ENCODE measurements at regions not wholly inside any gene's neighbourhood (a gene's known extent, or its start where the extent isn't known, plus 50 kb on each side); places are given as distances from the start of the nearest gene placed in this dataset.
"Not testable (repeated sequence)": the region's sequence is repeated elsewhere in the genome, so short reads cannot be mapped to it uniquely, and the experiment has no call there.

- no peak for DNase-seq
Observed at GRCh38 chrX:500481-501010, 113.8 kb upstream of the PPP2R3B start.

GRCh38 chrX:506341-506740 is 119.6 kb upstream of the PPP2R3B start:
- no peak for DNase-seq

DNA sequence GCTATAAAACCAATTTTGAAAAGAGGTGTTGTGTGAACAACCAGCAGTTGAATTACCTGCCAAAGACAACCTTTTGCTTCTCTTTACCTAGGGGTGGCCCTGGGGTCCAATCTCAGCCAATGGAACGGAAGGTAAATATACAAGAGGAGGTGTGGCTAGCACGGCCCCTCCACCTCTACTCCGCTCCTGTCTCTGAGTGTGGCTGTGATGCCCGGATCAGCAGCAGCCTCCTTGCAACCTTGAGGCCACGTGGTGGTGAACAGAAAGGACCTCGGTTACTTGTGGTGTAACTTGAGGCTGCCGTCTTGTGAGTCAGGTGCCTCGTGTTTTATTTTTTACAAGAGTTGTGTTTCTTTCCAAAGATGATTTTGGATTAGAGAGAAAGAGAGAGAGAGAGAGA is 121.5 kb upstream of the PPP2R3B start:
- DNase-seq, result no peak

GRCh38 chrX:508821-509220 is 121.8 kb upstream of the SHOX start:
- not testable (repeated sequence) for DNase-seq

DNA sequence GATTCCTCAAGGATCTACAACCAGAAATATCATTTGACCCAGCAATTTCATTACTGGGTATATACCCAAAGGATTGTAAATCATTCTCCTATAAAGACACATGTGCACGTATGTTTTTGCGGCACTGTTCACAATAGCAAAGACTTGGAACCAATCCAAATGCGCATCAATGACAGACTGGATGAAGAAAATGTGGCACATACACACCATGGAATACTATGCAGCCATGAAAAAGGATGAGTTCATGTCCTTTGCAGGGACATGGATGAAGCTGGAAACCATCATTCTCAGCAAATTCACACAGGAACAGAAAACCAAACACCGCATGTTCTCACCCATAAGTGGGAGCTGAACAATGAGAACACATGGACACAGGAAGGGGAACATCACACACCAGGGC is 119.5 kb upstream of the SHOX start:
- DNase-seq, result not testable (repeated sequence)

DNA sequence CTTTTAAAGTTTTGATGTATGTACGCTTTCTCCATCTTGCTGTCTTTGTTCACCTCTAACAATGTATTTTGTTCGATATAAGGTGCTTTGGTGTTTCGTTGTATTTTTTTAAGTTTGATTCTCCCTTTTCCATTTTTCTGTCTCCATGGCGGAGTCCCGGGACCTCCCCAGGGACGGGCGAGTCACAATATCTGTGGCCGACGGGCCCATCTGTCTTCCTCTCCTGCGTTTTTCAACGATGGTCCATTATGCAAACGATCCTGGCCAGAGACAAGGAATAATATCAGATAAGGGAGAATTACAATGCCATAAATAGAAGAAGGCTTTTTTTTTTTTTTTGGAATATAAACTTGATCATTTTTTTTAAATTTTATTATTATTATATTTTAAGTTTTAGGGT is 112.3 kb upstream of the SHOX start:
- DNase-seq, result no peak

DNA sequence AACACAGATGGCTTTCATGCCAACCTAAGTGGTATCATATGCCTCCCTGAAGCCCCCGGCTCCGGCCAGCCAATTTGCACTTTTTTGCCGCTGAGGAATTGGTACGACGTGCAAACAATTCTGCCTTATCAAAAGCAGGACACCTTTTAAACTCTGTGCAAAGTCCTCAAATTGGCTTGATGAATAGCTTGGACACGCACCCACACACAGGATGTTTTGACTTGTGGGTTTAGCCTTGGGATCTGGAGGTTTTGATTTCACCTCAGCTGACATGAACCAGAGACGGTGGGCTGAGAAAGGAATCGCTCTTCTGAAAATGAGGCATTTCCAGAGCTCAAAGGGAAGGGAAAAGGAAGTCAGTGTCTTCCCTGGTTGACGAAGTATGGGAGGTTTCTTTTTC is 110.8 kb upstream of the SHOX start:
- DNase-seq, result no peak

- DNase-seq, result no peak
Observed at GRCh38 chrX:522456-522855, 108.1 kb upstream of the SHOX start.

- DNase-seq, result no peak
Observed at GRCh38 chrX:525134-525533, 105.5 kb upstream of the SHOX start.

DNA sequence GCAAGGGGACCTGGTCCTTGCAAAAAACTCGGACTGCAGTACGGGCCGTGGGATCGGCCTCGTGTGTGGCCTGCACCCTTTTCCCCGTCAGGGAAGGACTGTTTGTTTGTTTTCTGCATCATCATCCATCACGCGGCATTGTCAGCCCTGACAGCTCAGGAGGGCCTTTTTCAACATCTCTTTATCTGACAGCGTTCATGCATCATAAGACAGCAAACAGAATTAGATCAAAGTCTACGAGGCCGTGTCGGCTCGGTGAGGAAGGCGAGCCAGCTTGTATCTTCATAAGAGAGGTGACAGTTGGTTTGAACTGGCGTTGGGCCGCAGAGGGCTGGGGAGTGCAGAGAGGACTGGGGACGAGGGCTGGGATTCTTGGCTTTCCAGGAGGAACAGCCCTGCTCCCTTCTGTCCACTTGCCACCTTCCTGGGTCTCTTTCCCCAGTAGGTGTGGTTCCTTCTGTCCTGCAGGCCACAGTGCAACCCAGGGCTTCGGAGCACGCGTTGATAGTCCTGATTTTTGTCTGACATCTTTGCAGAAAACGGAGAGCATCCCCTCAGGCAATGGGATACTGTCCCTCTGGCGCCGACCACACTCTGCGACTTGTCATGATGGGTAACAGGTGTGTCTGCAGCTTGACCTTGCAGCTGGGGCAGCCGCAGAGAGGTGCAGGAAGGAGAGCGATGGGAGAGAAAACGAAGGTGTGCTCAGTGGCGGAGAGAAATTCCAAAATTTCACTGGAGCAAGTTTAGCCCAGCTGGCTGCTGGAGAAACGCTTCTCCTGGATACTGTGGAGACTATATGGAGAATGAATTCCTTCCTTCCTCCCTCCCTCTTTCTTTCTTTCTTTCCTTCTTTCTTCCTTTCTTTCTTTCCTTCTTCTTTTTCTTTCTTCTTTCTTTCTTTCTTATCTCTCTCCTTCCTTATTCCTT is 104.0 kb upstream of the SHOX start:
- peak; percentile 50 for DNase-seq

- DNase-seq, result no peak
Observed at GRCh38 chrX:530726-531610, 99.6 kb upstream of the SHOX start.

DNA sequence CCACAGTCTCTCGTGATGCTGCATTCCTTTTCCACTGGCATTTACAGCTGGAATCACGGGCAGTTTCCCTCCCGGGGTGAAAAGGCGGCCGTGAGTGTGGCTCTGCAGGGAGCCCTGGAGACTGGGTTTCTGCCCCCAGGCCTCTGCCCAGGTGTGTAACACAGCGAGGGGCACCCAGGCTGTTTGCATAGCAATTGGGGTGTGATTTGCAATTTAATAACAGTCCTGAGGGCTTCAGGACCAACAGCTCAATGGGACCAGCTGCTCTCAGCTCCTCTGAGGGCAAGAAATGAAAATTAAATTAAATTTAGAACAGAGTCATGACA is 99.0 kb upstream of the SHOX start:
- no peak for DNase-seq

DNA sequence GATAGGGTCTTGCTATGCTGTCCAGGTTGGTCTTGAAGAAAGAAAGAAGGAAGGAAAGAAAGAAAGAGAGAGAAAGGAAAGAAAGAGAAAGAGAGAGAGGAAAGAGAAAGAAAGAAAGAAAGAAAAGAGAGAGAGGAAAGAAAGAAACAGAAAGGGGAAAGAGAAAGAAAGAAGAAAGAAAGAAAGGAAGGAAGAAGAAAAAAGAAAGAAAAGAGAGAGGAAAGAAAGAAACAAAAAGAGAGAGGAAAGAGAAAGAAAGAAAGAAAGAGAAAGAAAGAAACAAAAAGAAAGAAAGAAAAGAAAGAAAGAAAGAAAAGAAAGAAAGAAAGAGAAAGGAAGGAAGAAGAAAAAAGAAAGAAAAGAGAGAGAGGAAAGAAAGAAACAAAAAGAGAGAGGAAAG is 95.8 kb upstream of the SHOX start:
- DNase-seq, result no peak

DNA sequence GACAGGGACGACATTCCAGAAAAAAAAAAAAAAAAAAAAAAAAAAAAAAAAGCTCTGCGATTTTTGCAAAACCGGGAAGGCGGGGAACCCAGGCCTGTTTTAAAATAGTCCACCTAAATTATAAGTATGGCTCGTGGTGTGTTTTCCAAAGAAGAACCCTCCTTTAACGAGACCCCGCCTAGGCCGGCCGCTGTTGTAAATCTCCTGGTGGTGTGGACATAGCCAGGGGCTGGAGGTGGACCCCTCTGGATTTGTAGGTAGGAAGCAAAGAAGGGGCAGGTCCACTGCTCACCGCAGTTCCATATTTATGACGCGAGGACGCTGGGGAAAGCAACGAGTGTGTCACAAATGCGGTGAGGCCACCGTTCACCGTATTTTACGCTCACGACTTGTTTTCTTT is 94.0 kb upstream of the SHOX start:
- DNase-seq, result no peak

DNA sequence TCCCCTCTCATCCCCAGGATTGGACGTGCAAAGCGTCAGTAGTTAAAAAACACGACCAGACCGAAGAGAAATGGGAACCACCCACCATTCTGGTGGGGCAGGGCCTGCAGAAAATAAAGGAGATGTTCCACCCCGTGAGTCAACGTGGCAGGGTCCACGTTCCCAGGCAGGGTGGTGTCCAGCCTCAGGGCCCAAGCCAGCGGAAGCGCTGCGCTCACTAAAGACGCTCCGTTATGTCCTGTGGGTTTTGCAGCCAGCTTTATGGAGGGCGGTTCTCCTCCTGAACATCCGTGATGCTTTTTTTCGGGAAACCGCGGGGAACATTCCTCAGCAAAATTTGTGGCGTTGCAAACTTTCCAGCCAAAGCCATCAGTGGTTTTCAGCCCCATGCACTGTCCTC is 93.4 kb upstream of the SHOX start:
- no peak for DNase-seq

DNA sequence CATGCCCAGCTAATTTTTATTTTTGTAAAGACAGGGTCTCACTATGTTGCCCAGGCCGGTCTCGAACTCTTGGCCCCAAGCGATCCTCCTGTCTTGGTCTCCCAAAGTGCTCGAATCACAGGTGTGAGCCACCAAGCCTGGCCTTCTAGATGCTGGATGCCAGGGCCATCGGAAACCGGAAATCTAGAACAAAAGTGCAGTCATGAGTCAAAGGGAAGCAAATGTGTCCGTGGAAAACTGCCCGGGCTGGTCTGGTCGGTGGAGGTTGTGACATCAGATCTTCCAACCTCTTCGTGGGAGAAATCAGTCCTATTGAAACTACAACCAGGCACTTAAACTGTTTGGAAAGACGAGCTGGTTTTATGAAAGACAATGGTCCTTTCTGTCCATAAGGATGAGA is 92.3 kb upstream of the SHOX start:
- DNase-seq, result no peak

GRCh38 chrX:541006-541405 is 89.6 kb upstream of the SHOX start:
- DNase-seq, result not testable (repeated sequence)

GRCh38 chrX:542179-542578 is 88.4 kb upstream of the SHOX start:
- no peak for DNase-seq

DNA sequence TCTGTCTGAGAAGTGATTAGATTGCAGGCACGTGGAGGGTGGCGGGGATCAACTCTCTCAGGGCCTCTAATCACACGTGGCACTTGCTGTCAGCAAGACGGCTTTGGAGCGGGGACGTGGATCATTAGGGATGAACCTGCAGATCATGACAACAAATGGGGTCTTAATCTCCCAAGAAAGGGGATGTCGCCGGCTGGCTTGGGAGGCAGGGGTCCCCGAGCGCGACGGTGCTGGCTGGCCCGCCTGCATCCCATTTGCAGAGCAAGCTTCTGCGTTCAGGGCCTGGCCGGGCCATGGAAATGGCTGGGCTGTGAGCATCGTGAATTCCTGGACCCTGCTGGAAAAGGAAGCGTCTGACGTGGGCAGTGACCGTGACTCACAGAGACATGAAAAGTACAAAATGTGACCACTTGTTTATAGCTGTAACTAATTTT is 85.1 kb upstream of the SHOX start:
- peak; percentile 58 for DNase-seq

GRCh38 chrX:550514-550913 is 80.1 kb upstream of the SHOX start:
- DNase-seq, result no peak

GRCh38 chrX:551306-551705 is 79.3 kb upstream of the SHOX start:
- DNase-seq, result no peak

GRCh38 chrX:552496-552895 is 78.1 kb upstream of the SHOX start:
- no peak for DNase-seq

- DNase-seq, result no peak
Observed at GRCh38 chrX:554271-554670, 76.3 kb upstream of the SHOX start.
